ENCODE measurements at regions not wholly inside any gene's neighbourhood (a gene's known extent, or its start where the extent isn't known, plus 50 kb on each side); places are given as distances from the start of the nearest gene placed in this dataset.

GRCh38 chr5:68445257-68446069 lies 229.9 kb downstream of the PIK3R1 start:
- H4K20me1 ChIP-seq (ENCODE audit: insufficient read depth, low read length) = no peaks in the 10 kb centered on the region
- Mint-ChIP-seq H3K36me3 (no peaks in the 10 kb centered on the region), H3K4me1 (peaks cover 2% of the 10 kb centered on the region), H3K27me3 (ENCODE audit: low read depth in 3 of 3) (peaks cover 0 to 4% (median 1%) of the 10 kb centered on the region in 3 donors), H3K27ac (no peak overlapping the region), H3K4me3 (no peak overlapping the region), H3K9me3 (no peaks in the 10 kb centered on the region)
- H2AFZ ChIP-seq (ENCODE audit: insufficient read depth, low read depth, low read length, poor library complexity, severe bottlenecking) = no peak overlapping the region
- no peaks in the 10 kb centered on the region for H3K36me3 ChIP-seq (replicated peaks in 1 of 2; ENCODE audit: control insufficient read depth in 1 of 2, insufficient read depth in 2 of 2, low read length in 2 of 2)
- H3K27ac ChIP-seq (ENCODE audit: low read depth in 1 of 2, low read length in 2 of 2) = no peak overlapping the region
- no peaks in the 10 kb centered on the region for H3K79me2 ChIP-seq (ENCODE audit: insufficient read depth, low read length)
- H3K4me2 ChIP-seq (replicated peaks; ENCODE audit: extremely low read depth, low read length, poor library complexity, severe bottlenecking) = no peak overlapping the region
- no peak for DNase-seq
- no peaks in the 10 kb centered on the region for H3K27me3 ChIP-seq (ENCODE audit: control insufficient read depth in 2 of 2, insufficient read depth in 2 of 2, low read length in 2 of 2)
- no peak overlapping the region for H3K4me3 ChIP-seq (replicated peaks in 1 of 3; ENCODE audit: low read depth in 2 of 3, low read length in 3 of 3)
- no peaks in the 10 kb centered on the region for H3K9me3 ChIP-seq (replicated peaks in 1 of 2; ENCODE audit: control insufficient read depth in 1 of 2, insufficient read depth in 1 of 2, low read length in 2 of 2)
- 100% methylated on average over 3 of the region's 6 CpGs for WGBS (ENCODE audit: insufficient coverage)
- no peak overlapping the region for H3K9ac ChIP-seq (ENCODE audit: insufficient read depth, low read length, poor library complexity, severe bottlenecking)
- intact Hi-C loops (cut with micrococcal nuclease) = no loop called here
- H3K4me1 ChIP-seq (ENCODE audit: control insufficient read depth in 1 of 2, insufficient read depth in 2 of 2, low read length in 2 of 2) = no peaks in the 10 kb centered on the region
- TF ChIP-seq CTCF (IDR thresholded peaks at IDR 0.05) = no peak

- Mint-ChIP-seq H3K9me3 (no peaks in the 10 kb centered on the region), H3K4me3 (no peak overlapping the region), H3K4me1 (peaks cover 2% of the 10 kb centered on the region), H3K27me3 (ENCODE audit: low read depth in 3 of 3) (peaks cover 0 to 4% (median 1%) of the 10 kb centered on the region in 3 donors), H3K27ac (no peak overlapping the region), H3K36me3 (no peaks in the 10 kb centered on the region)
- no CpG with 5 or more reads among the region's 1 CpG for WGBS (ENCODE audit: insufficient coverage)
- Histone ChIP-seq H4K20me1 (ENCODE audit: insufficient read depth, low read length) (no peaks in the 10 kb centered on the region), H3K9me3 (replicated peaks in 1 of 2; ENCODE audit: control insufficient read depth in 1 of 2, insufficient read depth in 1 of 2, low read length in 2 of 2) (no peaks in the 10 kb centered on the region), H3K27me3 (ENCODE audit: control insufficient read depth in 2 of 2, insufficient read depth in 2 of 2, low read length in 2 of 2) (no peaks in the 10 kb centered on the region), H2AFZ (ENCODE audit: insufficient read depth, low read depth, low read length, poor library complexity, severe bottlenecking) (no peak overlapping the region), H3K4me2 (replicated peaks; ENCODE audit: extremely low read depth, low read length, poor library complexity, severe bottlenecking) (no peak overlapping the region), H3K9ac (ENCODE audit: insufficient read depth, low read length, poor library complexity, severe bottlenecking) (no peak overlapping the region), H3K4me1 (ENCODE audit: control insufficient read depth in 1 of 2, insufficient read depth in 2 of 2, low read length in 2 of 2) (no peaks in the 10 kb centered on the region), H3K36me3 (replicated peaks in 1 of 2; ENCODE audit: control insufficient read depth in 1 of 2, insufficient read depth in 2 of 2, low read length in 2 of 2) (no peaks in the 10 kb centered on the region), H3K4me3 (replicated peaks in 1 of 3; ENCODE audit: low read depth in 2 of 3, low read length in 3 of 3) (no peak overlapping the region), H3K27ac (ENCODE audit: low read depth in 1 of 2, low read length in 2 of 2) (no peak overlapping the region), H3K79me2 (ENCODE audit: insufficient read depth, low read length) (no peaks in the 10 kb centered on the region)
- intact Hi-C loops (cut with micrococcal nuclease) = no loop called here
- TF ChIP-seq CTCF (IDR thresholded peaks at IDR 0.05) = no peak
- no peak for DNase-seq
Observed at GRCh38 chr5:68446070-68446357, 230.5 kb downstream of the PIK3R1 start.

Data from CD14-positive monocyte (primary cell).